Duodenal mucosa (tissue), 2 donors: ENCODE measurements at regions not wholly inside any gene's neighbourhood (a gene's known extent, or its start where the extent isn't known, plus 50 kb on each side); places are given as distances from the start of the nearest gene placed in this dataset.

ENCODE experiments used
- H3K27ac ChIP-seq: one replicate; pipeline ENCODE4 v1.7.0; 2013; ENCODE audit warnings: low read depth, low read length
- H3K27me3 ChIP-seq, 2 donors: one replicate each; pipeline ENCODE4 v1.7.0; 2013; ENCODE audit warnings: low read length in 2 of 2, control low read depth in 1 of 2; ENCODE audit not compliant: insufficient read depth in 2 of 2, control insufficient read depth in 1 of 2
- H3K36me3 ChIP-seq, 2 donors: one replicate each; pipeline ENCODE4 v1.7.0; 2013; ENCODE audit warnings: low read length in 2 of 2, control low read depth in 1 of 2; ENCODE audit not compliant: insufficient read depth in 2 of 2, control insufficient read depth in 1 of 2
- H3K4me1 ChIP-seq, 2 donors: one replicate each; pipeline ENCODE4 v1.7.0; 2013; ENCODE audit warnings: low read length in 2 of 2, control low read depth in 1 of 2; ENCODE audit not compliant: insufficient read depth in 2 of 2, control insufficient read depth in 1 of 2
- H3K4me3 ChIP-seq, 2 donors: one replicate each; pipeline ENCODE4 v1.7.0; 2013; ENCODE audit warnings: low read length in 2 of 2, low read depth in 1 of 2
- H3K9ac ChIP-seq, 2 donors: one replicate each; pipeline ENCODE4 v1.7.0; 2013; ENCODE audit warnings: low read length in 2 of 2, low read depth in 1 of 2
- H3K9me3 ChIP-seq, 2 donors: one replicate each; pipeline ENCODE4 v1.7.0; 2013; ENCODE audit warnings: low read length in 2 of 2, control low read depth in 1 of 2; ENCODE audit not compliant: control insufficient read depth in 1 of 2

GRCh38 chr20:11143481-11143880 lies 469.7 kb upstream of the JAG1 start:
- H3K4me1 ChIP-seq = no peaks in the 10 kb centered on the region
- no peaks in the 10 kb centered on the region for H3K9me3 ChIP-seq
- H3K4me3 ChIP-seq = no peak overlapping the region
- H3K9ac ChIP-seq = no peak overlapping the region
- H3K27me3 ChIP-seq = no peaks in the 10 kb centered on the region
- H3K36me3 ChIP-seq = no peaks in the 10 kb centered on the region
- H3K27ac ChIP-seq = no peak overlapping the region

- no peak overlapping the region for H3K9ac ChIP-seq
- no peak overlapping the region for H3K27ac ChIP-seq
- no peaks in the 10 kb centered on the region for H3K27me3 ChIP-seq
- no peaks in the 10 kb centered on the region for H3K36me3 ChIP-seq
- H3K4me3 ChIP-seq = no peak overlapping the region
- no peaks in the 10 kb centered on the region for H3K9me3 ChIP-seq
- H3K4me1 ChIP-seq = no peaks in the 10 kb centered on the region
These were observed 470.5 kb upstream of the JAG1 start for GRCh38 chr20:11144114-11144950.

GRCh38 chr20:11145616-11146015 lies 471.8 kb upstream of the JAG1 start:
- Histone ChIP-seq H3K27ac (no peak overlapping the region), H3K9ac (no peak overlapping the region), H3K36me3 (no peaks in the 10 kb centered on the region), H3K9me3 (no peaks in the 10 kb centered on the region), H3K4me3 (no peak overlapping the region), H3K4me1 (no peaks in the 10 kb centered on the region), H3K27me3 (no peaks in the 10 kb centered on the region)

GRCh38 chr20:11153819-11154218 lies 480.0 kb upstream of the JAG1 start:
- Histone ChIP-seq H3K27ac (no peak overlapping the region), H3K36me3 (no peaks in the 10 kb centered on the region), H3K4me3 (no peak overlapping the region)

GRCh38 chr20:11155156-11155756 lies 481.5 kb upstream of the JAG1 start:
- H3K9me3 ChIP-seq = no peaks in the 10 kb centered on the region
- no peaks in the 10 kb centered on the region for H3K27me3 ChIP-seq
- no peak overlapping the region for H3K9ac ChIP-seq
- no peaks in the 10 kb centered on the region for H3K36me3 ChIP-seq
- no peak overlapping the region for H3K27ac ChIP-seq
- no peak overlapping the region for H3K4me3 ChIP-seq
- no peaks in the 10 kb centered on the region for H3K4me1 ChIP-seq

More at GRCh38 chr20:11153819-11154218, 480.0 kb upstream of the JAG1 start:
- Histone ChIP-seq H3K9me3 (no peaks in the 10 kb centered on the region), H3K27me3 (no peaks in the 10 kb centered on the region), H3K9ac (no peak overlapping the region), H3K4me1 (no peaks in the 10 kb centered on the region)

- Histone ChIP-seq H3K27ac (no peak overlapping the region), H3K4me3 (no peak overlapping the region), H3K9me3 (no peaks in the 10 kb centered on the region), H3K4me1 (no peaks in the 10 kb centered on the region), H3K9ac (no peak overlapping the region), H3K27me3 (no peaks in the 10 kb centered on the region), H3K36me3 (no peaks in the 10 kb centered on the region)
These were observed 483.1 kb upstream of the JAG1 start for GRCh38 chr20:11156922-11157321.

- H3K4me1 ChIP-seq = no peaks in the 10 kb centered on the region
- H3K4me3 ChIP-seq = no peak overlapping the region
- no peaks in the 10 kb centered on the region for H3K9me3 ChIP-seq
- no peak overlapping the region for H3K9ac ChIP-seq
- H3K27me3 ChIP-seq = no peaks in the 10 kb centered on the region
- H3K36me3 ChIP-seq = no peaks in the 10 kb centered on the region
- H3K27ac ChIP-seq = no peak overlapping the region
These were observed 484.3 kb upstream of the JAG1 start for GRCh38 chr20:11158146-11158545.

- no peaks in the 10 kb centered on the region for H3K4me1 ChIP-seq
- H3K36me3 ChIP-seq = no peaks in the 10 kb centered on the region
- H3K27ac ChIP-seq = no peak overlapping the region
- H3K4me3 ChIP-seq = no peak overlapping the region
- H3K9me3 ChIP-seq = no peaks in the 10 kb centered on the region
- H3K27me3 ChIP-seq = no peaks in the 10 kb centered on the region
- H3K9ac ChIP-seq = no peak overlapping the region
These were observed 484.8 kb upstream of the JAG1 start for GRCh38 chr20:11158589-11158988.

GRCh38 chr20:11159728-11160127 lies 485.9 kb upstream of the JAG1 start:
- Histone ChIP-seq H3K4me3 (no peak overlapping the region), H3K36me3 (no peaks in the 10 kb centered on the region), H3K9ac (no peak overlapping the region), H3K4me1 (no peaks in the 10 kb centered on the region), H3K27ac (no peak overlapping the region), H3K27me3 (no peaks in the 10 kb centered on the region), H3K9me3 (no peaks in the 10 kb centered on the region)

GRCh38 chr20:11162026-11162775 lies 488.4 kb upstream of the JAG1 start:
- Histone ChIP-seq H3K27ac (no peak overlapping the region), H3K4me1 (no peaks in the 10 kb centered on the region), H3K4me3 (no peak overlapping the region), H3K9ac (no peak overlapping the region), H3K36me3 (no peaks in the 10 kb centered on the region), H3K27me3 (no peaks in the 10 kb centered on the region), H3K9me3 (no peaks in the 10 kb centered on the region)
